ENCODE measurements at regions not wholly inside any gene's neighbourhood (a gene's known extent, or its start where the extent isn't known, plus 50 kb on each side); places are given as distances from the start of the nearest gene placed in this dataset.

DNA sequence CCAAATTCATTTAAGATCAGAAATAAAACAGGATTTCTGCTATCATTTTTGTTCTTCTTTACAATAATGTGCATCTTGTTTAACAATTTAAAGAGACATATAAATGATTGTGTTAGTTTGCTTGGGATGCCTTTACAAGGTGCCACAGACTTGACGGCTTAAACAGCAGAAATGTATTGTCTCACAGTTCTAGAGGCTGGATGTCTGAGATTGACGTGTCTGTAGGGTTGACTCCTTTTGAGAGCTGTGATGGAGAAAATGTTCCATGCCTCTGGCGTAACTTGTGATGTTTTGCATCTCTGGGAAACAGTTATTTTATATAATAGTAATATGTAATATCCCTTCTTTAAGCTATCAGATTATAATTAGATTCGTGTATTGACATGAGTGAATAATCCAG, 1091.6 kb upstream of the PRMT6 start:
- DNase-seq = no peak

GRCh38 chr1:105997516-105997915, 1059.0 kb upstream of the PRMT6 start:
- DNase-seq = no peak

- DNase-seq = peak; percentile 1 to 42
These were observed 1034.1 kb upstream of the PRMT6 start for GRCh38 chr1:106022312-106022902.

DNA sequence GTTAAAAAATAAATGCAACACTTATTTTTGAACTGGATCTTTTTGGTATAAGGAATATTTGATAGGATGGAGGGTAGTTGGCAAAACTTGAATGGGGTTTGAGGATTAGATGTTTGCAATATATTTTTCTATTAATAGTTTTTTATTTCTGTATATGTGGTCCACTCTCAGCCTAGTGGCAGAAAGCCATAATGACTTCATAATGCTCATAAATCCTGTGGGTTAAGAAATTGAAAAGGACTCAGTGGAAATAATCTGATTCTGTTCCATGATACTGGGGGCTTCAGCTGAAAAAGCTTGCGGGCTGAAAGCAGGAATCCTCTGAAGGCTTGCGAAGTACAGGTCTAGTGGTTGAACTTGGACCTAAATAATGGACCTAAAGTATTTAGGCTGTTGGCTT, 1028.6 kb upstream of the PRMT6 start:
- DNase-seq = no peak

- no peak for DNase-seq
These were observed 1018.9 kb upstream of the PRMT6 start for GRCh38 chr1:106037526-106037925.

GRCh38 chr1:106038260-106038659, 1018.2 kb upstream of the PRMT6 start:
- DNase-seq = no peak

GRCh38 chr1:106043971-106044370, 1012.5 kb upstream of the PRMT6 start:
- DNase-seq = no peak

DNA sequence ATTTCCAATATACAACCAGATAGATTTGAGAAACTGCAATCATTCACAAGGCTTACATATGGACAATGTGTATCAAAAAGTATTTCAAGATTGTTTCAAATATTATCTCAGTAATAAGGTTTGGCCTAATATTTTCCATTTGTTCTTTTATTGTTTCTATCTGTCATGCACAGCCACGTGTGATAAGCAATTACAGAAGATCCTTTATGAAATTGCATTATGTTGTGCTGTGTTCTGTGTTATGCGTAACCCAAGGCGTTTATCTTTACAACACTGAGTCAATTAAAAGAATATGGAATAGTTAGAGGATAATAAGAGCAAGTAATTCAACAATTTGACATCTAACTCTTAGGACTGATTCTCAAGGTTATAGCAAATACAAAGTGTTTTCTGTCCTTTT, 1009.3 kb upstream of the PRMT6 start:
- no peak for DNase-seq

- no peak for DNase-seq
These were observed 1006.9 kb upstream of the PRMT6 start for GRCh38 chr1:106049595-106049994.

GRCh38 chr1:106055855-106056254, 1000.6 kb upstream of the PRMT6 start:
- no peak for DNase-seq

GRCh38 chr1:106061586-106062495, 994.6 kb upstream of the PRMT6 start:
- no peak for DNase-seq

DNA sequence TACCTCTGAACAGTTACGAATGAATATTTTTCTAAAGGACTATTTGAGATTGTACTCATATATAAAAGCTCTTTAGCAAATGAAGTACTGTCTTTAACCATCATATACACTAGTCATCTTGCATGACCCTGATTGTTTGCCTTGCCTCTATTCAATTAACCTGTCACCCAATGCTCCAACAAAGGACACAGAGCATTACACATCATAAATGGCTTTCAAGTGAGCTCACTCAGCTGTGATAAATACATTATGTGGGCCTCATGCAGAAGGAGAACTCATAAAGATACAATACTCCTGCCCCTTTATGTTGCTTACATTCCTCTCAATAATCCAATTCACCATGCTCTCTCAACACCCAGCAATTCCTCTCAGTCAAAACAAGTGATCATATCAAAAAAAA, 993.0 kb upstream of the PRMT6 start:
- DNase-seq = no peak

DNA sequence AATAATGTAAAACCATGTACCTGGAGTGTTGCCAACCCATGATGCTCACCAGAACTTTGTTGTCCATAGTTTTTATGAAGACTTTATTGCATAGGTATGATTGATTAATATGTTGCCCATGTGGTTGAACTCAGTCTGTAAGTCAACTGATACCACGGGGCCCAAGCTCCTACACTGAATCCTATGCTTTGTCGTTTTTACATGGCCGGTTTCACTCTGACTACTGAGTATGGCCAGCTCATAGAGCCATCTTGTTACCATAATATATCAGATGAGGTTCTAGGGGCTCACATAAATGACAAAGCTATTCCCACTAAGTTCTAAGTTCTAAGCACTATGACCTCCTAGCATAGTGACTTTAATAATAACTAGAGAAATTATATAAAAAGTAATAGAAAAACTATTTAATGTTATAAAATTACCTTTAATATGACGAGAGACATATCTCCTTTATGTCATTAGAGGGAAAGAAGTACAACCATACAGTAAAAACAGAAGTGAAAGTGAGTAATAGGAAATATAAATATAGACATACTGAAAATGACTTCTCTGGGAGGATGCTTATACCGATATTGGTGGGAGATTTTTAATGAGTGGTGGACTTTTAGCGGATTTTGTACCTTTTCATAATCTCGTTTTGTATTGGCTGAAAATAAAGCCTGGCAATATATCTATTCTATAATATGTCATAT, 983.4 kb upstream of the PRMT6 start:
- no peak for DNase-seq

- DNase-seq = no peak
These were observed 975.7 kb upstream of the PRMT6 start for GRCh38 chr1:106080608-106081325.

- no peak for DNase-seq
These were observed 945.4 kb upstream of the PRMT6 start for GRCh38 chr1:106111044-106111443.

- DNase-seq = no peak
These were observed 942.6 kb upstream of the PRMT6 start for GRCh38 chr1:106113851-106114250.

GRCh38 chr1:106120789-106121188, 935.7 kb upstream of the PRMT6 start:
- no peak for DNase-seq

GRCh38 chr1:106121728-106122127, 934.7 kb upstream of the PRMT6 start:
- DNase-seq = no peak

DNA sequence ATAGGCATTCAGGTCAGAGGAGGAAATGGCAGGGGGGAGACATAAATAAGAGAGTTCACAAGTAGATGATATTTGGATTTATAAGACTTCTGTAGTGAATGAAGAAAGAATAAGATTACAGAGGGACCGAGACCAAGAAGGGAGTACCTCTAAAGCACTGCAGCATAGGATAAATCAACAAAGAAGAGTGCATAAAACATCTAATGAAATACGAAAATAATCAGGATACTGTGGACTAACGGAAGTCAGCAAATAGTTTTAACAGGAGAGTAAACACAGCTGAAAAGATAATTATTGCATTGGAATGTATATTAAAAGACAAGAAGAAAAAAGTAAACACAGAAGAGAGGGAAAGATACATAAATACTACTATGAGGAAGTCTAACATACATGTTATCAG, 921.9 kb upstream of the PRMT6 start:
- no peak for DNase-seq

- DNase-seq = no peak
These were observed 883.4 kb upstream of the PRMT6 start for GRCh38 chr1:106173101-106173500.

- DNase-seq = no peak
These were observed 877.7 kb upstream of the PRMT6 start for GRCh38 chr1:106178791-106179190.

GRCh38 chr1:106181866-106182265, 874.6 kb upstream of the PRMT6 start:
- DNase-seq = no peak

- no peak for DNase-seq
These were observed 871.4 kb upstream of the PRMT6 start for GRCh38 chr1:106185089-106185488.
